HepG2 (cell line): ENCODE measurements at regions not wholly inside any gene's neighbourhood (a gene's known extent, or its start where the extent isn't known, plus 50 kb on each side); places are given as distances from the start of the nearest gene placed in this dataset.

Source experiments
- ATAC-seq: fragments of 200-7000 bp; cut with Tn5 transposase; 3 replicates; pipeline ENCODE4 v1.9.1; 2020; ENCODE audit warnings: mild to moderate bottlenecking, moderate library complexity
- BruUV-seq: library from RNA; stranded (reverse); fragments of 400-500 nt; replicated peaks from 2 replicates; lab custom pipeline; 2021; lab: Mats Ljungman, UMichigan
- CTCF ChIA-PET: fragments of 300-600 bp; formaldehyde crosslinking; extraction: SDS; loops from one replicate; lab custom pipeline; 2021; ENCODE audit warnings: low total read pairs, inconsistent platforms, low intra/inter-chr PET ratio; lab: Yijun Ruan, JAX
- POLR2A ChIA-PET: fragments of 350-600 bp; sonication (Branson Sonifier 250); formaldehyde crosslinking; loops from one replicate; lab custom pipeline; 2020; ENCODE audit warnings: antibody characterized with exemption, inconsistent platforms; lab: Yijun Ruan, JAX
- DNase-seq: peaks from one replicate; pipeline ENCODE4 v3.0.0-alpha.2; 2015; ENCODE audit warnings: low spot score
- FAIRE-seq: peaks from 3 replicates; lab custom pipeline; 2011; peaks lifted over from hg19 to GRCh38; lab: Jason Lieb, UNC
- H2AFZ ChIP-seq: one replicate; pipeline ENCODE4 v1.6.1; 2011; ENCODE audit warnings: low read length, inconsistent platforms
- H3K27ac ChIP-seq: fragments of 300-600 bp; 3 replicates; pipeline ENCODE4 v1.8.0; 2011; ENCODE audit warnings: mixed run types, mild to moderate bottlenecking, mixed read lengths, low read length, inconsistent platforms; ENCODE audit not compliant: insufficient read depth; ENCODE audit errors: extremely low read length
- H3K27me3 ChIP-seq, 2 experiments: fragments of 200-600 bp in 1 of 2; 2 replicates in 1 of 2; 3 replicates in 1 of 2; pipeline versions ENCODE4 v1.6.0 to v1.8.0; 2011; ENCODE audit warnings: low read length in 2 of 2, mild to moderate bottlenecking in 2 of 2, moderate library complexity in 2 of 2, inconsistent platforms in 1 of 2; ENCODE audit not compliant: insufficient read depth in 2 of 2, control insufficient read depth in 1 of 2
- H3K36me3 ChIP-seq, 2 experiments: fragments of 200-600 bp in 1 of 2; replicated peaks in 1 of 2; 2 replicates in 1 of 2; 3 replicates in 1 of 2; pipeline versions ENCODE4 v1.5.1 to v1.8.0; 2011; ENCODE audit warnings: low read length in 2 of 2, inconsistent platforms in 1 of 2; ENCODE audit not compliant: insufficient read depth in 2 of 2, control insufficient read depth in 1 of 2
- H3K4me1 ChIP-seq: 2 replicates; pipeline ENCODE4 v1.5.1; 2012; ENCODE audit warnings: low read length, inconsistent platforms; ENCODE audit not compliant: insufficient read depth
- H3K4me2 ChIP-seq: 2 replicates; pipeline ENCODE4 v1.6.0; 2011; ENCODE audit warnings: low read depth, low read length, inconsistent platforms
- H3K4me3 ChIP-seq, 3 experiments: fragments of 200-600 bp in 1 of 3; sonication (generic), shearing (Covaris generic) in 1 of 3; replicated peaks in 1 of 3; 2 replicates each; pipeline ENCODE4 v1.5.1; 2011 to 2016; ENCODE audit warnings: low read length in 3 of 3, inconsistent platforms in 2 of 3, low read depth in 2 of 3, mild to moderate bottlenecking in 2 of 3, control low read depth in 1 of 3, mixed read lengths in 1 of 3; ENCODE audit not compliant: insufficient read depth in 1 of 3
- H3K79me2 ChIP-seq: one replicate; pipeline ENCODE4 v1.6.1; 2011; ENCODE audit warnings: low read length, inconsistent platforms; ENCODE audit not compliant: insufficient read depth
- H3K9ac ChIP-seq: 2 replicates; pipeline ENCODE4 v1.6.0; 2011; ENCODE audit warnings: mild to moderate bottlenecking, low read depth, low read length, inconsistent platforms; ENCODE audit not compliant: insufficient read depth
- H3K9me3 ChIP-seq: 2 replicates; pipeline ENCODE4 v1.5.1; 2012; ENCODE audit warnings: mild to moderate bottlenecking, low read length
- H4K20me1 ChIP-seq: 2 replicates; pipeline ENCODE4 v1.6.0; 2011; ENCODE audit warnings: inconsistent platforms, mild to moderate bottlenecking, low read length, moderate library complexity; ENCODE audit not compliant: insufficient read depth
- ARID5B ChIP-seq: IDR thresholded peaks from 2 replicates; pipeline ENCODE4 v1.4.0; 2020; ENCODE audit warnings: mild to moderate bottlenecking, missing genetic modification reagents
- BATF2 ChIP-seq: sonication (generic); formaldehyde crosslinking; IDR thresholded peaks from 2 replicates; pipeline ENCODE4 v1.8.0; 2022; ENCODE audit warnings: mild to moderate bottlenecking, missing genetic modification reagents, moderate library complexity
- CHD4 ChIP-seq: fragments of 200-600 bp; sonication (generic); IDR thresholded peaks from 2 replicates; pipeline ENCODE4 v1.7.0; 2017; ENCODE audit warnings: mild to moderate bottlenecking, low read length, borderline replicate concordance
- DDIT3 ChIP-seq: sonication (generic); formaldehyde crosslinking; IDR thresholded peaks from 2 replicates; pipeline ENCODE4 v1.4.0; 2020; ENCODE audit warnings: mild to moderate bottlenecking, missing genetic modification reagents
- HMG20B ChIP-seq: conservative IDR thresholded peaks from 2 replicates; pipeline ENCODE4 v1.6.1; 2016; ENCODE audit warnings: missing genetic modification reagents, missing compliant biosample characterization
- HOXA9 ChIP-seq: sonication (generic); formaldehyde crosslinking; IDR thresholded peaks from 2 replicates; pipeline ENCODE4 v1.8.1; 2022; ENCODE audit warnings: missing genetic modification reagents, mild to moderate bottlenecking, moderate library complexity, borderline replicate concordance
- ISL2 ChIP-seq: sonication (generic); formaldehyde crosslinking; IDR thresholded peaks from 2 replicates; pipeline ENCODE4 v1.5.0; 2020; ENCODE audit warnings: missing genetic modification reagents
- KLF16 ChIP-seq, 2 experiments: sonication (generic) in 1 of 2; formaldehyde crosslinking in 1 of 2; IDR thresholded peaks; 2 replicates each; pipeline versions ENCODE4 v1.6.1 to v1.8.0; 2016 to 2023; ENCODE audit warnings: missing genetic modification reagents in 2 of 2, missing compliant biosample characterization in 1 of 2
- MIER3 ChIP-seq: IDR thresholded peaks from 2 replicates; pipeline ENCODE4 v1.6.1; 2016; ENCODE audit warnings: missing compliant biosample characterization, borderline replicate concordance
- NAIF1 ChIP-seq: sonication (generic); formaldehyde crosslinking; IDR thresholded peaks from 2 replicates; pipeline ENCODE4 v1.5.0; 2020; ENCODE audit warnings: mild to moderate bottlenecking, missing genetic modification reagents, borderline replicate concordance
- SMAD9 ChIP-seq: sonication (generic); formaldehyde crosslinking; IDR thresholded peaks from 2 replicates; pipeline ENCODE4 v1.5.1; 2020; ENCODE audit warnings: mild to moderate bottlenecking, missing genetic modification reagents
- ZKSCAN5 ChIP-seq: sonication (generic); formaldehyde crosslinking; IDR thresholded peaks from 2 replicates; pipeline ENCODE4 v1.5.1; 2020; ENCODE audit warnings: mild to moderate bottlenecking, missing genetic modification reagents
- ZNF143 ChIP-seq: sonication (generic); formaldehyde crosslinking; IDR thresholded peaks from 2 replicates; pipeline ENCODE4 v1.4.0; 2020; ENCODE audit warnings: missing genetic modification reagents
- ZNF382 ChIP-seq: sonication (generic); formaldehyde crosslinking; IDR thresholded peaks from 2 replicates; pipeline ENCODE4 v1.5.0; 2020; ENCODE audit warnings: missing genetic modification reagents, mild to moderate bottlenecking, borderline replicate concordance
- ZNF570 ChIP-seq: sonication (generic); formaldehyde crosslinking; IDR thresholded peaks from 2 replicates; pipeline ENCODE4 v1.4.0; 2020; ENCODE audit warnings: mild to moderate bottlenecking, missing genetic modification reagents, borderline replicate concordance
- ZNF589 ChIP-seq: sonication (generic); formaldehyde crosslinking; conservative IDR thresholded peaks from 2 replicates; pipeline ENCODE4 v1.8.0; 2022; ENCODE audit warnings: mild to moderate bottlenecking, moderate library complexity, missing genetic modification reagents
- ZNF790 ChIP-seq: sonication (generic); formaldehyde crosslinking; IDR thresholded peaks from 2 replicates; pipeline ENCODE4 v1.8.0; 2022; ENCODE audit warnings: missing genetic modification reagents, mild to moderate bottlenecking, borderline replicate concordance
- WGBS: methylation state at CpG from one replicate; pipeline ENCODE4 v1.1.6; 2017; ENCODE audit warnings: low lambda C conversion rate; 5-methylcytosine and 5-hydroxymethylcytosine counted together
- in situ Hi-C: cut with HindIII; loops from 2 replicates; pipeline ENCODE4 v1.10.0; 2017; ENCODE audit warnings: low pct_unique_long_range_greater_than_20kb; ENCODE audit not compliant: extremely low pct_ligation_motif_present
- intact Hi-C: fragments of 100-400 bp; cut with micrococcal nuclease; formaldehyde crosslinking; loops from one replicate; pipeline ENCODE4 v1.10.0; 2022; ENCODE audit not compliant: unreplicated experiment

- no peak for TF ChIP-seq CHD4
- no peak for TF ChIP-seq HOXA9 (CRISPR knock-in tag)
- TF ChIP-seq KLF16 (CRISPR knock-in tag; IDR thresholded peaks at IDR 0.05) = no peak
- TF ChIP-seq MIER3 = no peak
- TF ChIP-seq BATF2 (CRISPR knock-in tag) = no peak
- no peak for TF ChIP-seq ZNF790 (CRISPR knock-in tag)
- no peak for TF ChIP-seq ZNF570 (CRISPR knock-in tag)
- TF ChIP-seq HMG20B (CRISPR knock-in tag) = no peak
- no peak for TF ChIP-seq ZNF382 (CRISPR knock-in tag)
- no peak for TF ChIP-seq NAIF1 (CRISPR knock-in tag)
- TF ChIP-seq ZNF143 (CRISPR knock-in tag) = peak; percentile 82
- TF ChIP-seq ISL2 (CRISPR knock-in tag) = no peak
- TF ChIP-seq, all 625 proteins: peak for 4
Observed at GRCh38 chr3:16059081-16059537, 115.4 kb upstream of the GALNT15 start (continued).

GRCh38 chr3:16059711-16060357, 114.6 kb upstream of the GALNT15 start:
- BruUV-seq = TSS peak; percentile 95
- 28% methylated on average over 2 of the region's 2 CpGs for WGBS
- TF ChIP-seq SMAD9 (0 out of 2 replicates have a peak, but pooled peaks have one; percentile 84), DDIT3 (no peak), ARID5B (CRISPR knock-in tag) (no peak), ZNF589 (CRISPR knock-in tag) (no peak), ZKSCAN5 (CRISPR knock-in tag) (no peak)

More at GRCh38 chr3:16059711-16060357, 114.6 kb upstream of the GALNT15 start:
- Histone ChIP-seq H3K4me1 (peaks cover 63% of the 10 kb centered on the region), H3K27ac (peak overlapping the region; percentile 69), H3K4me3 (0 out of 6 replicates have a peak overlapping the region, but pooled peaks of 1 of the 3 experiments have one; percentile 7), H3K4me2 (peak overlapping the region; percentile 60), H3K79me2 (no peaks in the 10 kb centered on the region), H2AFZ (no peak overlapping the region), H3K36me3 (no peaks in the 10 kb centered on the region), H3K9ac (peak overlapping the region; percentile 47; the same call in 1 of the 2 replicates), H3K27me3 (no peaks in the 10 kb centered on the region), H3K9me3 (no peaks in the 10 kb centered on the region), H4K20me1 (no peaks in the 10 kb centered on the region)
- CTCF ChIA-PET = interaction anchor here (1.2 kb wide), 1 partner anchor 11 kb away, joined by 5 read pairs; no protein-coding TSS in a partner anchor
- DNase-seq (no peak), ATAC-seq (no peak), FAIRE-seq (no peak)
- intact Hi-C loops (loop anchor here (1.0 to 10.0 kb wide), 3 partner anchors 9 to 455 kb away; partner anchors contain the start of genes BTD and HACL1), in situ Hi-C loops (no loop called here)
- POLR2A ChIA-PET = interaction anchor here (0.8 to 4.0 kb wide), 11 partner anchors 9 to 1683 kb away, joined by 3 to 60 read pairs (median 4); partner anchors contain the start of genes DPH3, GALNT15, OXNAD1 and TBC1D5
